SU-DHL-6 (cell line): ENCODE measurements at regions not wholly inside any gene's neighbourhood (a gene's known extent, or its start where the extent isn't known, plus 50 kb on each side); places are given as distances from the start of the nearest gene placed in this dataset.

Experiments
- CTCF ChIP-seq: fragments of 200-600 bp; sonication (generic); IDR thresholded peaks from one replicate; pipeline ENCODE4 v1.5.1; 2017; ENCODE audit warnings: antibody characterized with exemption, mild to moderate bottlenecking, low read length, moderate library complexity; ENCODE audit not compliant: insufficient read depth, poor library complexity, severe bottlenecking
- EZH2phosphoT487 ChIP-seq: fragments of 200-600 bp; sonication (generic), shearing (Covaris generic); conservative IDR thresholded peaks from 2 replicates; pipeline ENCODE4 v1.6.1; 2018; ENCODE audit warnings: mild to moderate bottlenecking, antibody characterized with exemption, low read length, moderate library complexity, mixed read lengths

- TF ChIP-seq CTCF (no peak), EZH2phosphoT487 (no peak)
These were observed 275.9 kb upstream of the MAP2 start for GRCh38 chr2:209147981-209148380.
